ENCODE measurements at regions not wholly inside any gene's neighbourhood (a gene's known extent, or its start where the extent isn't known, plus 50 kb on each side); places are given as distances from the start of the nearest gene placed in this dataset.
A peak's percentile ranks its signal among the peaks of the same experiment; 100 is the strongest.
"Not testable (repeated sequence)": the region's sequence is repeated elsewhere in the genome, so short reads cannot be mapped to it uniquely, and the experiment has no call there.

GRCh38 chr2:239882781-239883180 is 142.4 kb downstream of the NDUFA10 start:
- DNase-seq: no peak

- DNase-seq: peak; percentile 17
These were observed 142.8 kb downstream of the NDUFA10 start for GRCh38 chr2:239882331-239882732.

- peak; percentile 56 for DNase-seq
These were observed 143.4 kb downstream of the NDUFA10 start for GRCh38 chr2:239881561-239882320.

- DNase-seq: no peak
These were observed 144.1 kb downstream of the NDUFA10 start for GRCh38 chr2:239881031-239881471.

- no peak for DNase-seq
These were observed 144.7 kb downstream of the NDUFA10 start for GRCh38 chr2:239880396-239880795.

GRCh38 chr2:239879423-239880084 is 145.6 kb downstream of the NDUFA10 start:
- no peak for DNase-seq

- no peak for DNase-seq
These were observed 146.5 kb downstream of the NDUFA10 start for GRCh38 chr2:239878686-239879085.

- DNase-seq: no peak
These were observed 148.2 kb downstream of the NDUFA10 start for GRCh38 chr2:239876948-239877289.

- DNase-seq: no peak
These were observed 148.7 kb downstream of the NDUFA10 start for GRCh38 chr2:239876271-239876947.

- no peak for DNase-seq
These were observed 150.3 kb downstream of the NDUFA10 start for GRCh38 chr2:239874636-239875356.

GRCh38 chr2:239873656-239874635 is 151.2 kb downstream of the NDUFA10 start:
- no peak for DNase-seq

- no peak for DNase-seq
These were observed 153.4 kb downstream of the NDUFA10 start for GRCh38 chr2:239871481-239872435.

GRCh38 chr2:239870863-239871262 is 154.3 kb downstream of the NDUFA10 start:
- DNase-seq: no peak

GRCh38 chr2:239870276-239870675 is 154.9 kb downstream of the NDUFA10 start:
- no peak for DNase-seq

GRCh38 chr2:239869272-239870155 is 155.6 kb downstream of the NDUFA10 start:
- no peak for DNase-seq

GRCh38 chr2:239868556-239869181 is 156.5 kb downstream of the NDUFA10 start:
- DNase-seq: no peak

GRCh38 chr2:239866778-239867177 is 158.4 kb downstream of the NDUFA10 start:
- DNase-seq: no peak

- no peak for DNase-seq
These were observed 158.8 kb downstream of the NDUFA10 start for GRCh38 chr2:239866350-239866749.

- DNase-seq: not testable (repeated sequence)
These were observed 159.3 kb downstream of the NDUFA10 start for GRCh38 chr2:239865856-239866255.

Measured in fibroblast of skin of back (primary cell).